NCI-H1105 treated with DMSO at 0.1 percent for 48 hours (cell line): ENCODE measurements at regions not wholly inside any gene's neighbourhood (a gene's known extent, or its start where the extent isn't known, plus 50 kb on each side); places are given as distances from the start of the nearest gene placed in this dataset.

ENCODE experiments used
- DNase-seq: peaks from one replicate; lab custom pipeline; 2025; lab: John Stamatoyannopoulos, UW

GRCh38 chr18:22848615-22849014 lies 84.5 kb upstream of the RBBP8 start:
- DNase-seq = no peak

DNA sequence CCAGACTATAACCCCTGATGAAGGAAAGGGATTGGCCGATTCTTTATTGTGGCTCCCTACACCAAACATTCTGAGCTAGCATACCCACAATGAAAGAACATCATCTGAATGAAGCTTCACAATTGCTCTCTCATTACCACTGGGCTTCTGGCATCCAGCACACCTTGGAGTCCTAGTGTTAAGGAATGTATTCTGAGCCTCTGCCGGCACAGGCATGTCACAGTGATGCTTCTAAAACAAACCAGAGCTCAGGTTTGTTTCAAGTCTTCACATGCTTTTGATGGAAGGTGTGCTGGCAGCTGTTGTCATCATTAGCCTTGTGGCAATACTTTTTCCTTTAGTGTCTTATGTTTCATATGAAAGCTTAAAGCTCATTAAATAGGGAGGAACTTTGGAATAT lies 76.3 kb upstream of the RBBP8 start:
- no peak for DNase-seq

- DNase-seq = peak; percentile 70
Measured at GRCh38 chr18:22858121-22858520, 75.0 kb upstream of the RBBP8 start.

- DNase-seq = no peak
Measured at GRCh38 chr18:22860807-22861206, 72.3 kb upstream of the RBBP8 start.

DNA sequence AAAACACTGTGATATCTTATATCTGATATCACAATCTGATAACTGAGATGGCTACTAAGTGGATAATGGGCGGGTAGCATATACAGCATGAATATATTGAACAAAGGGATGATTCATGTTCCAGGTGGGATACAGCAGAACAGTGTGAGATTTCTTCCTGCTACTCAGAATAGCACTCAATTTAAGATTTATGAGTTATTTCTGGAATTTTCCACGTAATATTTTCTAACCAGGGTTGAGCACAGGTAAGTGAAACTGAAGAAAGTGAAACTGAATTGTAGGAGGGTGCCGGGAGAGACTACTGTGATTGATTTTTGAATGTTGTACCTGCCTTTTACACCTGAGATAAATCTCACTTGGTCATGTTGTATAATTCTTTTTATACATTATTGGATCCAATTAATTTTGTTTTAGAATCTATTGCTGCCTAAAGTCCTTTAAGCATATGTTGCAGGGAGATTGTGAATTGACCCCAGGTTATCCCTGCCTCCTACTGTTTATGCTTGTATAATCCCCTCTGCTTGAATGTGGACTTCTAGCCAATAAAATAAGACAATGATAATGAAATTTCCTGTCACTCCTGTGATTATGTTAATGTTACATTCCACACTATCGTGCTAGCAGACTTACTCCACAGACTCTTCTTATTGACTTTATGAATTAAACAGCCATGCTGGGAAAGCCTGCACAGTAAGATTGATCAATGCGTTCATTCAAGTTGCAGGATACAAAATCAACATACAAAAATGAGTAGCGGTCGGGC lies 67.6 kb upstream of the RBBP8 start:
- no peak for DNase-seq

DNA sequence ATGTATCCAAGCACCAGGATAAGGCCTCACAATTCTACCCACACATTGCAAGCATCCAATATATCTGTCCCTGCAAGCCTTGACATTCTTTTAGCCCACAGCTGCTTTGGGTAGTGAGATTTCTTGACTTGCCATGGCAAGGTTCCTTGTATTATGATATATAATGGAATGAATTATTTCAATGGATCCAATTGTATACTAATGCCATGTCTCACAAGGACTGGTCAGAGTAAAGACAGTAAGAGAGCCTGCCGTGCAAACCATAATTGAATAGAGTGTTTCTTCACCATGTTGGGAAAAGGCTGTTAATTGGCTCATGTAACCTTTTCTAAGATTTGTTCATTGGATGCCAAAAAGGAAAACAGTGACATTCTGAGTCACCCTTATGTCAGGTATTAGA lies 64.3 kb upstream of the RBBP8 start:
- no peak for DNase-seq

- DNase-seq = peak; percentile 88
Measured at GRCh38 chr18:22871809-22872525, 61.2 kb upstream of the RBBP8 start.

GRCh38 chr18:22872900-22873537 lies 60.1 kb upstream of the RBBP8 start:
- DNase-seq = no peak

DNA sequence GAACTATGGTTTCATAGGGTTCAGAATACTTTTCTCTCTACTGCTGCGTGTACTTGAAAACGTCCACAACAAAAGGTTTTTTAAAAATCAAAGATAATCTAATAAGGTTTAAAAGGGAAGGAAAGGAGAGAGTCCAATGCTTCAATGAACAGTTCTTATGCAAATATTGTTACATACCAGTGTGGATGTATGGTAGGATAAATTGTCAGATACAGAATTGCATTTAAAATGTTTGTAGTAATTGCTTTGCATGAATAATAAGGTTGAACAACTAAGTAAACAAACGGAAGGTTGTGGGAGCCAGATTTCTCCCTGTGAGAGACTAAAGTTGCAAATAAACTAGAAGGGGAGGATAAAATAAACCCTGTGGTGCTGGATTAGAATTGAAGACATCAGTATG lies 53.8 kb upstream of the RBBP8 start:
- no peak for DNase-seq

DNA sequence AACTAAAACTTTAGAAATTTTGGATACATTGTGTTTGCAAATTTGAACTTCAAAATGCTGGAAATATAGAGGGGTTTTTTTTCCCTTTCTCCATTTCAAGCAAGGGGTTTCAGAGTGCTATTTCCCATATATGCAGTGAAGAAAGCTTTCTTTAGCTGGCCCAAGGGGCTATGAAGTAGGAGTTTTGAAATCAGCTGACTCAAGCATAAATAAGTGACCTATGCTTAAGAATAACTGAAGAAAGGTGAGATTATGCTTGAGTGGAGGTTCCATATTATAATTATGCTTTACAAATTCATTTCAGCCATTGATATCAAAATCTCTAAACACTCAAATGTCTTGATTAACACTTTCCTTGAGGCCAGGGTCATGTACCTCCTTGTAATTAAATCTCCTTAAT lies 51.0 kb upstream of the RBBP8 start:
- no peak for DNase-seq

DNA sequence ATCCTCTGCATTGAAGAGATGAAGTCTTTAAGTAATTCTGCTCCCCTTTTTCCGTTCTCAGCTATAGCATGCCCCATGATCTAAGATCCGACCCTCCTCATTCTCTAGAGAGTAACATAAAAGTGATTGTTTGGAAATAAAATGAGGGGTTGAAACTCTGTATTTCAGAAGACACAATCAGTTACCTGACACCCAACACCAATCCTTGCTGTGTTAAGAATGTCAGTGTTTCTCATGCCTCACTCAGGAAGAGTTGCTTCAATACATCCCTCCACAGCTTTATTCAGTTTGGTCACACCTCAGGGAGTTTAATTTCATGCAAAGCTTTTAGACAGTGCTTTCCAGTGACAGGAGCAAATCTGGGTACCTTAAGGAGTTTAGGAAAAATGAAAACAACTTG lies 49.9 kb upstream of the RBBP8 start:
- DNase-seq = no peak
